ENCODE measurements at regions not wholly inside any gene's neighbourhood (a gene's known extent, or its start where the extent isn't known, plus 50 kb on each side); places are given as distances from the start of the nearest gene placed in this dataset.

GRCh38 chr1:230000493-230001184 is 66.4 kb upstream of the GALNT2 start:
- no peak for DNase-seq (ENCODE audit: low read depth in 3 of 3)

DNA sequence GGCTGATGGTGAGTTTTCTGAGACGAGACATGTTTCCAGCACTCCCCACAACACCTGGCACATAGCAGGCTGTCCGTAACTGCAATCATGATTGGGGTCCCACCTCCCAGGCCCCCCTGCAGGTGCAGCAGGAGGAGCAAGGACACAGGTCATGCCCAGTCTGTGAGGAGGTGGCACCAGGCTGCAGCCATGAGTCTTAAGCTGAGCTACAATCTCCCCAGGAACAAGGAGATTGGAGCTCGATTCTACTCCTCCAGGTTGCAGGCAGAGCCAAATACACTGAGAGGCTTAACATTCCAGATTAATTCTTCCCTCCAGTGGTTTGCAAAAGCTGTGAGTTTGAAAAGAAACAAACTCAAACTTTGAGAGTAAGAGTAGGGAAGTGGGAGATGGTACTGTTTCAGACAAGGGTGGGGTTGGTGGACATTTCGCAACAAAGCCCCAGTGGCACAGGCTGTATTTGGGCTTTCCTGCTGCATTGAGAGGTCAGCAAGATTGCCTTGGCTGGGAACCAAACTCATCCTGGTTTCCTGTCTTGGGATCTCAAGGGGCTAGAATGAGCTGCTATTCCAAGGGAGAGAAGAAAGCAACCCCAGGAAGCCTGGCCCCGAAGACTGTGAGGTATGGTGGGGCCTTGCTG is 64.8 kb upstream of the GALNT2 start:
- DNase-seq (ENCODE audit: low read depth in 3 of 3): no peak

GRCh38 chr1:230003409-230003808 is 63.6 kb upstream of the GALNT2 start:
- DNase-seq (ENCODE audit: low read depth in 3 of 3): no peak

DNA sequence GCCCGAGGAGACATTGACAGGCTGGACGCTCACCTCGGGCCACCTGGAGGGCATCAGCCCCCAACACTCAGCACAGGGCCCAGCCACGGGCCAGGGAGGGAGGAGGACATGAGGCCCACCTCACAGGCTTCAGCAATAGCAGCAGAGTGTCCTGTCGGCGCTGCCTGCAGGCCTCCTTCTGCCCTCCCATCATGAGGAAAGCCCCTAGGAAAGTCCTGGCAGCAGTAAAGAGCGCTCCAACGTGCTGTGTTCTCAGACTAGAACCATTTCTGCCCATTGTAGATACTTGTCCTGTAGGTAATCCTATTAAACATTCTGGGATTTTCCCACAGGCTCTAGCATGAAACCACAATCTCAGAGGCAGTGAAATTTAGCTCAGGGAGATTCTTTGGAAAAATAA is 62.0 kb upstream of the GALNT2 start:
- no peak for DNase-seq (ENCODE audit: low read depth in 3 of 3)

- no peak for DNase-seq (ENCODE audit: low read depth in 3 of 3)
Observed at GRCh38 chr1:230008721-230009120, 58.3 kb upstream of the GALNT2 start.

DNA sequence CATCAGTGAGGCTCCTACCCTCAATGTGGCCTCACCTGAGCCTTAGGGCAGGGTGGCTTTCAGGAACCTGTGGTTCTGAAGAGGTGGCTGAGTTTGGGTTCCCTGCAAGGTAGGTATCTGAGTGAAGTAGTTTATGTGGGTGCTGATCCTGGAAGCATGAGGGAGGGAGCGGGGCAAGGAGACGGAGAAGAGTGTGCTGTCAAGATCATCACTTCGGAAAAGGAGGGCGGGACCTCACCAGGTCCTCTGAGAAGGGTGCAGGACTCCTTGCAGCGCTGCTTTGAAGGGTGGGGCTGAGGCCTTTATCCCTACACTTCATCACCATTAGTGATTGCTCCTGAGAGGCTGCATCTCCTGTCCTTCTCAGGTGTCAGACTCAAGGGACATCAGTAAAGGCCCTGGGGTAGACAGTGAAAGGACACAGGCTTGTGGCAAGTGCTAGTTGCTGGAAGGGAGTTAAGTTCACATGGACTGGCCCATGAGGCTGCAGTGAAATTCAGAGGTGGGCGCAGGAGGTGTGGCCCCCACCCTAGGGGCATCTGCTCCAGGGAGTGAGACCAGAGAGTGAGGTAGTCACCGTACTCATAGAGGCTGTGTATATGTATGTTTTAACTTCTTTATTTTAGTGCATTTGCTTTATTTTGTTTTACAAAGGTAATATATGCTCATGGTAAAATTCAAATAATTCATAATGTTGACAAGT is 57.3 kb upstream of the GALNT2 start:
- DNase-seq (ENCODE audit: low read depth in 3 of 3): no peak

- DNase-seq (ENCODE audit: low read depth in 3 of 3): no peak
Observed at GRCh38 chr1:230010603-230011332, 56.3 kb upstream of the GALNT2 start.

DNA sequence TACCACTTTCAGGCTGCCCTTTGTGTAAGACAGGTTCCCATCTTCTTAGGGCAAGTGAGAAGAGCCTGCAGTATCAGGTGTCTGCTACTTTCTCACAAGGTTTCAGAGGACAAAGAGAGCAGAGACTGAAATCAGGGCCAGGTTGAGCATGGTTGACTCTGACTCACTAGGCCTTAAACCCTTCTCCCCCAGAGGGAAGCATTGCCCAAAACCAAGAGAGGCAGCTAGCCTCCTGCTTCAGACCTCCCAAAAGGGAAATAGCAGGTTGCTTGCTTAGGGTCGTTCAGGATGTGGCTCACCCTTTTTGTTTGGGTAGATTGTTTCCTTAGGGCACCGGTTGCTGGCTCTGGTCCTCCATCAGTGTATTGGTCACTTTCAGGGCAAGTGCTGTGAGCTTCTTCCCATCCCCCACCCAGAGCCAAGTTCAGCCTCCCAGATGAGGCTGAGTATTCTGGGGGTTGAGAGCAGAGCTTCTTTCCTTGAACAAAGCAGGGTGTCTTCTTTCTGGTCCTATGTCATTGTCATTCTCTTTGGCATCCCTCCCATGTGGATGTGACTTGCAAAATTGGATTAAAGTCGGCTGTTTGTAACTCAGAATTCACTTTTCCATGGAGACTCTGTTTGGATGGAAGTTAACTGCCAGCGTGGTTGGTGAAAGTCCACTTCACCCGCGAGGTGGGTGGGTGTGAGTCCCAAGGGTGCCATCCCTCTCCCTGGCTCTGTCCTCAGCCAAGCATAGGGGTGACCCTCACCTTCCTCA is 55.5 kb upstream of the GALNT2 start:
- DNase-seq (ENCODE audit: low read depth in 3 of 3): no peak

- DNase-seq (ENCODE audit: low read depth in 3 of 3): no peak
Observed at GRCh38 chr1:230012093-230012393, 55.0 kb upstream of the GALNT2 start.

- no peak for DNase-seq (ENCODE audit: low read depth in 3 of 3)
Observed at GRCh38 chr1:230012741-230013140, 54.3 kb upstream of the GALNT2 start.

DNA sequence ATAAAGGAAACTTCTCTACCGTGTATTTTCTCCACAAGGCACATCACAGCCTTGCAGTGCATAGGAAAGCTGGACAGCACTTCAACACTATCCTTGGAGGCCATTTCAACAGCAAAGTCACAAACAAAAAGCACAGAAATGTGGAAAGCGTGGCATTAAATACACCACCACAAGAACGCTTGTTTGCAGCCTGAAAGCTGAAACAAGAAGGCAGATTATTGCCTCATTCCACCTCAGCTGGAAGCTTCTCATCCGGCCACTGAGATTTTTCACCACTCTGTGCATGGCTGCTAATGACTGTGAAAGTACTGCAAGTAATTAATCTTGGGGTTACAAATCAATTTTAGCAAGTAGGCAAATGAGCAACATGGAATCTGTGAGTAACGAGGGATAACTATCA is 50.9 kb upstream of the GALNT2 start:
- no peak for DNase-seq (ENCODE audit: low read depth in 3 of 3)
